GM12878 (cell line): ENCODE measurements at regions not wholly inside any gene's neighbourhood (a gene's known extent, or its start where the extent isn't known, plus 50 kb on each side); places are given as distances from the start of the nearest gene placed in this dataset.

Experiments used
- ATAC-seq: fragments of 200-7000 bp; cut with Tn5 transposase; 3 replicates; pipeline ENCODE4 v1.9.1; 2020; ENCODE audit warnings: mild to moderate bottlenecking, moderate library complexity
- BruUV-seq: library from RNA; stranded (reverse); fragments of 400-500 nt; replicated peaks from 2 replicates; lab custom pipeline; 2021; lab: Mats Ljungman, UMichigan
- CTCF ChIA-PET: fragments of 300-600 bp; sonication (Branson Sonifier 250); formaldehyde crosslinking; extraction: SDS; loops from one replicate; lab custom pipeline; 2021; ENCODE audit warnings: inconsistent platforms; lab: Yijun Ruan, JAX
- POLR2A ChIA-PET: fragments of 350-600 bp; formaldehyde crosslinking; extraction: SDS; loops from one replicate; lab custom pipeline; 2021; ENCODE audit warnings: inconsistent platforms; lab: Charles Lee
- RAD21 ChIA-PET: fragments of 300-600 bp; sonication (Branson Sonifier 250); formaldehyde crosslinking; loops from one replicate; lab custom pipeline; 2023; ENCODE audit warnings: antibody characterized with exemption; ENCODE audit not compliant: unreplicated experiment; lab: Charles Lee
- SMC1A ChIA-PET: fragments of 300-600 bp; sonication (Branson Sonifier 250); formaldehyde crosslinking; loops from one replicate; lab custom pipeline; 2023; ENCODE audit not compliant: unreplicated experiment, uncharacterized antibody; lab: Charles Lee
- DNase-seq: peaks from one replicate; pipeline ENCODE4 v3.0.0-alpha.2; 2011; ENCODE audit warnings: low read depth, low spot score
- FAIRE-seq: peaks from 3 replicates; lab custom pipeline; 2011; peaks lifted over from hg19 to GRCh38; lab: Jason Lieb, UNC
- H2AFZ ChIP-seq: 2 replicates; pipeline ENCODE4 v1.6.0; 2011; ENCODE audit warnings: low read depth, low read length, control low read depth; ENCODE audit not compliant: control insufficient read depth
- H3K27ac ChIP-seq: 2 replicates; pipeline ENCODE4 v1.5.1; 2011; ENCODE audit warnings: control low read depth; ENCODE audit not compliant: control insufficient read depth, insufficient read depth
- H3K27me3 ChIP-seq, 2 experiments: replicated peaks in 1 of 2; 2 replicates each; pipeline versions ENCODE4 v1.6.0 to v1.6.1; 2011; ENCODE audit warnings: low read length in 1 of 2; ENCODE audit not compliant: control insufficient read depth in 2 of 2, insufficient read depth in 2 of 2
- H3K36me3 ChIP-seq, 2 experiments: 2 replicates each; pipeline ENCODE4 v1.5.1; 2011; ENCODE audit warnings: low read length in 1 of 2; ENCODE audit not compliant: control insufficient read depth in 2 of 2, insufficient read depth in 2 of 2
- H3K4me1 ChIP-seq: 2 replicates; pipeline ENCODE4 v1.6.1; 2011; ENCODE audit warnings: mild to moderate bottlenecking, low read length, moderate library complexity, mixed read lengths; ENCODE audit not compliant: control insufficient read depth, insufficient read depth
- H3K4me2 ChIP-seq: 2 replicates; pipeline ENCODE4 v1.6.0; 2011; ENCODE audit warnings: control low read depth; ENCODE audit not compliant: control insufficient read depth, insufficient read depth
- H3K4me3 ChIP-seq: fragments of 200-600 bp; sonication (generic); 2 replicates; pipeline ENCODE4 v1.5.1; 2016
- H3K79me2 ChIP-seq: 2 replicates; pipeline ENCODE4 v1.6.0; 2011; ENCODE audit warnings: low read length; ENCODE audit not compliant: control insufficient read depth, insufficient read depth
- H3K9ac ChIP-seq: 2 replicates; pipeline ENCODE4 v1.8.0; 2011; ENCODE audit warnings: low read length, control low read depth, mixed read lengths; ENCODE audit not compliant: control insufficient read depth, insufficient read depth
- H3K9me3 ChIP-seq: replicated peaks from 3 replicates; pipeline ENCODE4 v1.5.1; 2011; ENCODE audit warnings: mild to moderate bottlenecking, low read length; ENCODE audit not compliant: control insufficient read depth, insufficient read depth
- H4K20me1 ChIP-seq: 2 replicates; pipeline ENCODE4 v1.6.0; 2011; ENCODE audit not compliant: control insufficient read depth, insufficient read depth
- BMI1 ChIP-seq: fragments of 450-650 bp; IDR thresholded peaks from 2 replicates; pipeline ENCODE4 v1.6.1; 2016; ENCODE audit warnings: mild to moderate bottlenecking, moderate library complexity, borderline replicate concordance
- CBFB ChIP-seq: IDR thresholded peaks from 2 replicates; pipeline ENCODE4 v1.6.1; 2016; ENCODE audit warnings: antibody characterized with exemption, low read depth
- CHD4 ChIP-seq: fragments of 200-600 bp; sonication (generic); IDR thresholded peaks from 2 replicates; pipeline ENCODE4 v1.6.1; 2016; ENCODE audit warnings: mild to moderate bottlenecking
- E2F8 ChIP-seq: fragments of 450-650 bp; IDR thresholded peaks from 2 replicates; pipeline ENCODE4 v1.6.1; 2018; ENCODE audit warnings: mild to moderate bottlenecking, low read depth, moderate library complexity; ENCODE audit not compliant: partially characterized antibody
- HSF1 ChIP-seq: fragments of 150-350 bp; IDR thresholded peaks from 2 replicates; pipeline ENCODE4 v1.6.1; 2014; ENCODE audit warnings: mild to moderate bottlenecking, low read depth, low read length
- MYB ChIP-seq: fragments of 150-350 bp; IDR thresholded peaks from 2 replicates; pipeline ENCODE4 v1.6.1; 2014; ENCODE audit warnings: mild to moderate bottlenecking, low read depth, low read length, borderline replicate concordance
- RFX5 ChIP-seq: IDR thresholded peaks from 2 replicates; pipeline ENCODE4 v1.6.1; 2011; ENCODE audit warnings: low read depth, low read length, improper control_type of control experiment
- ZNF592 ChIP-seq: fragments of 450-650 bp; IDR thresholded peaks from 2 replicates; pipeline ENCODE4 v1.6.1; 2017; ENCODE audit warnings: mild to moderate bottlenecking, moderate library complexity
- ZNF622 ChIP-seq: fragments of 450-650 bp; IDR thresholded peaks from 2 replicates; pipeline ENCODE4 v1.6.1; 2017; ENCODE audit warnings: mild to moderate bottlenecking, inconsistent platforms
- ZZZ3 ChIP-seq: IDR thresholded peaks from 2 replicates; pipeline ENCODE4 v1.6.1; 2011; ENCODE audit warnings: low read depth; ENCODE audit not compliant: control insufficient read depth, insufficient read length
- WGBS: methylation state at CpG from one replicate; pipeline ENCODE4 v1.1.6; 2016; ENCODE audit warnings: low lambda C conversion rate; ENCODE audit not compliant: insufficient replicate concordance, insufficient coverage; ENCODE audit errors: missing lambda C conversion rate; 5-methylcytosine and 5-hydroxymethylcytosine counted together
- in situ Hi-C: fragments of 300-500 bp; cut with MboI; formaldehyde crosslinking; loops from 9 replicates; pipeline ENCODE4 v1.14.3; 2018; ENCODE audit warnings: mixed read lengths
- intact Hi-C: fragments of 100-400 bp; cut with micrococcal nuclease; formaldehyde crosslinking; loops from one replicate; pipeline ENCODE4 v1.14.2; 2022; ENCODE audit not compliant: unreplicated experiment
- TF ChIP-seq, protein P1 (sequence below): fragments of 450-650 bp; formaldehyde crosslinking; IDR thresholded peaks from 2 replicates; pipeline ENCODE4 v1.4.0; 2022; ENCODE audit warnings: mild to moderate bottlenecking, moderate library complexity

- intact Hi-C loops = no loop called here
Observed at GRCh38 chr5:105015098-105015497, 1452.5 kb upstream of the NUDT12 start.

More at GRCh38 chr5:105015098-105015497, 1452.5 kb upstream of the NUDT12 start:
- no peak for TF ChIP-seq RFX5
- TF ChIP-seq MYB = no peak
- no peak for TF ChIP-seq ZZZ3
- TF ChIP-seq E2F8 = no peak
- no peak for TF ChIP-seq CBFB
- no peak for TF ChIP-seq CHD4
- TF ChIP-seq, protein P1, sequence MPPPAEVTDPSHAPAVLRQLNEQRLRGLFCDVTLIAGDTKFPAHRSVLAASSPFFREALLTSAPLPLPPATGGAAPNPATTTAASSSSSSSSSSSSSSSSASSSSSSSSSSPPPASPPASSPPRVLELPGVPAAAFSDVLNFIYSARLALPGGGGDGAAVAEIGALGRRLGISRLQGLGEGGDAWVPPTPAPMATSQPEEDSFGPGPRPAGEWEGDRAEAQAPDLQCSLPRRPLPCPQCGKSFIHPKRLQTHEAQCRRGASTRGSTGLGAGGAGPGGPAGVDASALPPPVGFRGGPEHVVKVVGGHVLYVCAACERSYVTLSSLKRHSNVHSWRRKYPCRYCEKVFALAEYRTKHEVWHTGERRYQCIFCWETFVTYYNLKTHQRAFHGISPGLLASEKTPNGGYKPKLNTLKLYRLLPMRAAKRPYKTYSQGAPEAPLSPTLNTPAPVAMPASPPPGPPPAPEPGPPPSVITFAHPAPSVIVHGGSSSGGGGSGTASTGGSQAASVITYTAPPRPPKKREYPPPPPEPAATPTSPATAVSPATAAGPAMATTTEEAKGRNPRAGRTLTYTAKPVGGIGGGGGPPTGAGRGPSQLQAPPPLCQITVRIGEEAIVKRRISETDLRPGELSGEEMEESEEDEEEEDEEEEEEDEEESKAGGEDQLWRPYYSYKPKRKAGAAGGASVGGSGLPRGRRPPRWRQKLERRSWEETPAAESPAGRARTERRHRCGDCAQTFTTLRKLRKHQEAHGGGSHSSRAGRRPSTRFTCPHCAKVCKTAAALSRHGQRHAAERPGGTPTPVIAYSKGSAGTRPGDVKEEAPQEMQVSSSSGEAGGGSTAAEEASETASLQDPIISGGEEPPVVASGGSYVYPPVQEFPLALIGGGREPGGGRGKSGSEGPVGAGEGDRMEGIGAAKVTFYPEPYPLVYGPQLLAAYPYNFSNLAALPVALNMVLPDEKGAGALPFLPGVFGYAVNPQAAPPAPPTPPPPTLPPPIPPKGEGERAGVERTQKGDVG = no peak
- no peak for TF ChIP-seq ZNF622
- no peak for TF ChIP-seq BMI1
- TF ChIP-seq HSF1 = no peak
- no peak for TF ChIP-seq ZNF592
- no TSS peak for BruUV-seq
- H3K36me3 ChIP-seq = no peaks in the 10 kb centered on the region
- in situ Hi-C loops = no loop called here
- no peak overlapping the region for H2AFZ ChIP-seq
- ChIA-PET RAD21 (no interaction called here), CTCF (no interaction called here), SMC1A (no interaction called here), POLR2A (no interaction called here)
- no peaks in the 10 kb centered on the region for H3K79me2 ChIP-seq
- H3K27me3 ChIP-seq = no peaks in the 10 kb centered on the region
- H3K4me2 ChIP-seq = no peak overlapping the region
- WGBS = 31% methylated on average over 3 of the region's 3 CpGs
- no peak for ATAC-seq
- no peaks in the 10 kb centered on the region for H3K9me3 ChIP-seq
- no peaks in the 10 kb centered on the region for H3K4me1 ChIP-seq
- no peak overlapping the region for H3K9ac ChIP-seq
- DNase-seq = no peak
- H3K27ac ChIP-seq = no peak overlapping the region
- no peak overlapping the region for H3K4me3 ChIP-seq
- no peak for FAIRE-seq
- H4K20me1 ChIP-seq = no peaks in the 10 kb centered on the region
